Vagina (tissue), 2 donors: ENCODE measurements at regions not wholly inside any gene's neighbourhood (a gene's known extent, or its start where the extent isn't known, plus 50 kb on each side); places are given as distances from the start of the nearest gene placed in this dataset.

Experiments
- CTCF ChIP-seq, 3 experiments: fragments of 450-650 bp in 2 of 3; fragments of 200-600 bp in 1 of 3; sonication (generic) in 1 of 3; IDR thresholded peaks; one replicate each; pipeline ENCODE4 v1.5.1; 2017 to 2019; ENCODE audit warnings: antibody characterized with exemption in 3 of 3, mild to moderate bottlenecking in 2 of 3, moderate library complexity in 2 of 3
- POLR2A ChIP-seq, 2 donors: fragments of 450-650 bp; IDR thresholded peaks; one replicate each; pipeline ENCODE4 v1.6.1; 2017; ENCODE audit warnings: antibody characterized with exemption in 2 of 2, mild to moderate bottlenecking in 2 of 2, moderate library complexity in 2 of 2
- POLR2AphosphoS5 ChIP-seq, 2 donors: sonication (generic); formaldehyde crosslinking; IDR thresholded peaks; one replicate each; pipeline ENCODE4 v1.9.0; 2017; ENCODE audit warnings: antibody characterized with exemption in 2 of 2, mild to moderate bottlenecking in 2 of 2, low read depth in 1 of 2; ENCODE audit not compliant: insufficient read depth in 1 of 2

DNA sequence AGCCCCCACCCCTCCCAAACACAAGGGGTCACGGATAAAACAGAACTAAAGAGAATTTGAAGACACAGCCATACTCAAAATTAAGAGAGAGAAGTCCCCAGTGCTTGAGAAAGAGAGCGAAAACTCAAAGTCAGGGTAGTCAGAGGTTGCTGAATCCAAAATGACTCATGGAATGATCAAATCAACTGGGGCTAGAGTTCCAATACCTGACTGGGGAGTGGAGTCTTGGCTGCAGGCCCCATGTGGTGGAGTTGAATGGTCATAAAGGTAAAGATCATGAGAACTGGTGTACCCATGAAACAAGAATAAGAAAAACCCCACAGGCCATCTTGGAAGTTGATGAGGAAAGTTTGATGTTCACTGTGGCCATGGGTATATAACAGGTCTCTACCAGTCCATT lies 84.5 kb upstream of the LRRN2 start:
- TF ChIP-seq CTCF (IDR thresholded peaks at IDR 0.05) = no peak
- no peak for TF ChIP-seq POLR2A (IDR thresholded peaks at IDR 0.05)
- TF ChIP-seq POLR2AphosphoS5 (IDR thresholded peaks at IDR 0.05; ENCODE audit: insufficient read depth in 1 of 2, low read depth in 1 of 2) = no peak
